ENCODE measurements at regions not wholly inside any gene's neighbourhood (a gene's known extent, or its start where the extent isn't known, plus 50 kb on each side); places are given as distances from the start of the nearest gene placed in this dataset.

- Histone ChIP-seq H3K79me1 (ENCODE audit: low read depth in 1 of 2, low read length in 2 of 2) (no peaks in the 10 kb centered on the region), H2BK120ac (ENCODE audit: low read depth, low read length) (no peak overlapping the region), H3K4me1 (ENCODE audit: control insufficient read depth, insufficient read depth, low read length) (peaks cover 2% of the 10 kb centered on the region; the same call in 1 of the 2 replicates), H3K4ac (ENCODE audit: low read depth, low read length) (no peak overlapping the region), H2BK20ac (ENCODE audit: low read depth, low read length) (no peak overlapping the region), H4K91ac (ENCODE audit: insufficient read depth, low read depth, low read length) (no peak overlapping the region), H3K23ac (ENCODE audit: low read depth, low read length) (no peak overlapping the region), H3K9me1 (ENCODE audit: insufficient read depth, low read length) (no peaks in the 10 kb centered on the region), H3K18ac (ENCODE audit: low read depth, low read length) (no peak overlapping the region), H4K20me1 (ENCODE audit: insufficient read depth, low read length) (no peaks in the 10 kb centered on the region), H3K9ac (ENCODE audit: low read depth, low read length) (no peak overlapping the region), H3K56ac (ENCODE audit: extremely low read depth, insufficient read depth, low read length) (no peak overlapping the region), H4K8ac (ENCODE audit: low read depth in 2 of 2, low read length in 2 of 2) (no peak overlapping the region), H3K4me3 (ENCODE audit: insufficient read depth, low read depth, low read length) (no peak overlapping the region), H2BK15ac (ENCODE audit: low read depth, low read length) (no peak overlapping the region), H2AFZ (replicated peaks; ENCODE audit: low read length, poor library complexity) (no peak overlapping the region), H3K27me3 (ENCODE audit: control insufficient read depth, insufficient read depth, low read length) (no peaks in the 10 kb centered on the region; the same call in 1 of the 2 replicates), H4K5ac (ENCODE audit: low read depth, low read length) (no peak overlapping the region), H3K36me3 (ENCODE audit: control insufficient read depth, insufficient read depth, low read length) (no peaks in the 10 kb centered on the region), H2AK9ac (replicated peaks; ENCODE audit: low read depth, low read length, poor library complexity) (no peak overlapping the region), H3K4me2 (ENCODE audit: low read depth, low read length) (no peak overlapping the region), H2BK5ac (ENCODE audit: low read depth, low read length, poor library complexity, severe bottlenecking) (no peak overlapping the region), H3K27ac (ENCODE audit: insufficient read depth, low read length) (no peak overlapping the region), H3K14ac (replicated peaks; ENCODE audit: low read depth, low read length) (no peak overlapping the region), H3K9me3 (ENCODE audit: control insufficient read depth, insufficient read depth, low read length) (no peaks in the 10 kb centered on the region), H2AK5ac (ENCODE audit: low read depth, low read length) (no peak overlapping the region)
- CTCF ChIA-PET, result interaction anchor here (1.1 kb wide), 1 partner anchor 10 kb away, joined by 4 read pairs; no protein-coding TSS in a partner anchor
- in situ Hi-C loops (cut with MboI; ENCODE audit: low sequenced_read_pairs) (no loop called here), dilution Hi-C loops (cut with HindIII; ENCODE audit: low sequenced_read_pairs, unreplicated experiment) (no loop called here), intact Hi-C loops (cut with micrococcal nuclease) (no loop called here)
- ATAC-seq (ENCODE audit: low read depth) (peak; percentile 53), DNase-seq (no peak)
- TF ChIP-seq CTCF (conservative IDR thresholded peaks at IDR 0.05; ENCODE audit: low read depth, low read length) (no peak), FOS (IDR thresholded peaks at IDR 0.05; ENCODE audit: low read depth, low read length) (no peak), CEBPB (IDR thresholded peaks at IDR 0.05; ENCODE audit: low read depth, low read length) (no peak), MAFK (IDR thresholded peaks at IDR 0.05; ENCODE audit: low read depth, low read length) (no peak), BHLHE40 (IDR thresholded peaks at IDR 0.05; ENCODE audit: low read depth, low read length) (no peak), POLR2A (IDR thresholded peaks at IDR 0.05; ENCODE audit: low read depth, low read length) (no peak), NFE2L2 (IDR thresholded peaks at IDR 0.05; ENCODE audit: low read depth, low read length) (no peak), SMC3 (IDR thresholded peaks at IDR 0.05; ENCODE audit: low read depth, low read length) (no peak), MAZ (IDR thresholded peaks at IDR 0.05; ENCODE audit: borderline replicate concordance, low read depth, low read length) (no peak), RAD21 (IDR thresholded peaks at IDR 0.05; ENCODE audit: low read length) (no peak), MXI1 (IDR thresholded peaks at IDR 0.05; ENCODE audit: borderline replicate concordance, low read depth, low read length) (no peak), CHD1 (IDR thresholded peaks at IDR 0.05; ENCODE audit: low read depth, low read length) (no peak), RCOR1 (IDR thresholded peaks at IDR 0.05; ENCODE audit: insufficient replicate concordance, low read length) (no peak), RFX5 (IDR thresholded peaks at IDR 0.05; ENCODE audit: low read depth, low read length) (no peak)
- TF ChIP-seq, protein P1, sequence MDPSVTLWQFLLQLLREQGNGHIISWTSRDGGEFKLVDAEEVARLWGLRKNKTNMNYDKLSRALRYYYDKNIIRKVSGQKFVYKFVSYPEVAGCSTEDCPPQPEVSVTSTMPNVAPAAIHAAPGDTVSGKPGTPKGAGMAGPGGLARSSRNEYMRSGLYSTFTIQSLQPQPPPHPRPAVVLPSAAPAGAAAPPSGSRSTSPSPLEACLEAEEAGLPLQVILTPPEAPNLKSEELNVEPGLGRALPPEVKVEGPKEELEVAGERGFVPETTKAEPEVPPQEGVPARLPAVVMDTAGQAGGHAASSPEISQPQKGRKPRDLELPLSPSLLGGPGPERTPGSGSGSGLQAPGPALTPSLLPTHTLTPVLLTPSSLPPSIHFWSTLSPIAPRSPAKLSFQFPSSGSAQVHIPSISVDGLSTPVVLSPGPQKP (IDR thresholded peaks at IDR 0.05; ENCODE audit: borderline replicate concordance, low read depth, low read length), result no peak
- TF ChIP-seq, protein P2, sequence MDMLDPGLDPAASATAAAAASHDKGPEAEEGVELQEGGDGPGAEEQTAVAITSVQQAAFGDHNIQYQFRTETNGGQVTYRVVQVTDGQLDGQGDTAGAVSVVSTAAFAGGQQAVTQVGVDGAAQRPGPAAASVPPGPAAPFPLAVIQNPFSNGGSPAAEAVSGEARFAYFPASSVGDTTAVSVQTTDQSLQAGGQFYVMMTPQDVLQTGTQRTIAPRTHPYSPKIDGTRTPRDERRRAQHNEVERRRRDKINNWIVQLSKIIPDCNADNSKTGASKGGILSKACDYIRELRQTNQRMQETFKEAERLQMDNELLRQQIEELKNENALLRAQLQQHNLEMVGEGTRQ (IDR thresholded peaks at IDR 0.05; ENCODE audit: low read depth, low read length), result no peak
- BruUV-seq (replicated peaks), result no TSS peak
- 17% methylated on average over 1 of the region's 4 CpGs; no CpG with 5 or more reads in 1 of the 2 experiments for WGBS, 2 experiments (ENCODE audit: extremely low coverage in 2 of 2, insufficient read length in 1 of 2)
- POLR2A ChIA-PET (ENCODE audit: unreplicated experiment), result no interaction called here
Measured at GRCh38 chr11:57940044-57940756, 83.5 kb upstream of the OR9Q1 start.
